Cardiac fibroblast (primary cell): ENCODE measurements at regions not wholly inside any gene's neighbourhood (a gene's known extent, or its start where the extent isn't known, plus 50 kb on each side); places are given as distances from the start of the nearest gene placed in this dataset.

ENCODE experiments used
- DNase-seq, 2 donors: peaks; one replicate each; pipeline versions ENCODE4 v3.0.0 to v3.0.0-alpha.2; 2010; ENCODE audit warnings: low read depth in 2 of 2
- H3K4me3 ChIP-seq, 2 donors: replicated peaks in 1 of 2; 1 replicate in 1 of 2; 2 replicates in 1 of 2; pipeline ENCODE4 v1.5.1; 2011; ENCODE audit warnings: low read depth in 2 of 2, low read length in 2 of 2, mild to moderate bottlenecking in 2 of 2, moderate library complexity in 1 of 2
- CTCF ChIP-seq: IDR thresholded peaks from one replicate; pipeline ENCODE4 v1.5.1; 2011; ENCODE audit warnings: low read depth, mild to moderate bottlenecking, low read length, inconsistent platforms

- DNase-seq, result no peak
- TF ChIP-seq CTCF, result no peak
- H3K4me3 ChIP-seq, result no peak overlapping the region
Measured at GRCh38 chr20:39810309-39810708, 848.2 kb downstream of the DHX35 start.

- H3K4me3 ChIP-seq, result no peak overlapping the region
- TF ChIP-seq CTCF, result no peak
- no peak for DNase-seq
Measured at GRCh38 chr20:39808613-39809012, 846.5 kb downstream of the DHX35 start.

GRCh38 chr20:39800548-39800947 lies 838.4 kb downstream of the DHX35 start:
- peak; percentile 69 to 77 for DNase-seq

GRCh38 chr20:39800111-39800510 lies 838.0 kb downstream of the DHX35 start:
- no peak for TF ChIP-seq CTCF
- no peak overlapping the region for H3K4me3 ChIP-seq
- peak; percentile 16 to 66 for DNase-seq

More at GRCh38 chr20:39800548-39800947, 838.4 kb downstream of the DHX35 start:
- H3K4me3 ChIP-seq, result no peak overlapping the region
- no peak for TF ChIP-seq CTCF

GRCh38 chr20:39799366-39799965 lies 837.3 kb downstream of the DHX35 start:
- no peak for TF ChIP-seq CTCF
- no peak overlapping the region for H3K4me3 ChIP-seq

GRCh38 chr20:39795401-39796272 lies 833.5 kb downstream of the DHX35 start:
- no peak overlapping the region for H3K4me3 ChIP-seq
- TF ChIP-seq CTCF, result no peak
- DNase-seq, result peak in 1 of 2 donors; percentile 22

More at GRCh38 chr20:39799366-39799965, 837.3 kb downstream of the DHX35 start:
- DNase-seq, result no peak
